Endothelial cell of umbilical vein (primary cell): ENCODE measurements at regions not wholly inside any gene's neighbourhood (a gene's known extent, or its start where the extent isn't known, plus 50 kb on each side); places are given as distances from the start of the nearest gene placed in this dataset.

Source experiments
- BruUV-seq: library from RNA; stranded (reverse); fragments of 400-500 nt; replicated peaks from 2 replicates; lab custom pipeline; 2021; lab: Mats Ljungman, UMichigan
- CTCF ChIA-PET: fragments of 300-600, 350-600 bp; sonication (Branson Sonifier 250); formaldehyde crosslinking; loops from one replicate; lab custom pipeline; 2021; ENCODE audit warnings: antibody characterized with exemption, inconsistent platforms; lab: Charles Lee
- POLR2A ChIA-PET: fragments of 300-600, 350-600 bp; sonication (Branson Sonifier 250); formaldehyde crosslinking; loops from one replicate; lab custom pipeline; 2021; ENCODE audit warnings: antibody characterized with exemption, inconsistent platforms; lab: Charles Lee
- DNase-seq: peaks from one replicate; pipeline ENCODE4 v3.0.0-alpha.2; 2011; ENCODE audit warnings: low read depth, low spot score
- FAIRE-seq: peaks from 2 replicates; lab custom pipeline; 2011; peaks lifted over from hg19 to GRCh38; lab: Jason Lieb, UNC
- H2AFZ ChIP-seq: 2 replicates; pipeline ENCODE4 v1.6.0; 2012; ENCODE audit warnings: low read depth, low read length, control low read depth, inconsistent platforms
- H3K27ac ChIP-seq: 2 replicates; pipeline ENCODE4 v1.5.1; 2011; ENCODE audit warnings: low read depth, mild to moderate bottlenecking, control low read depth, low read length, moderate library complexity; ENCODE audit not compliant: insufficient read depth
- H3K27me3 ChIP-seq, 2 experiments: 2 replicates each; pipeline versions ENCODE4 v1.6.0 to v1.6.1; 2011; ENCODE audit warnings: low read length in 2 of 2, mixed read lengths in 1 of 2; ENCODE audit not compliant: control insufficient read depth in 2 of 2, insufficient read depth in 2 of 2
- H3K36me3 ChIP-seq, 2 experiments: 2 replicates in 1 of 2; 3 replicates in 1 of 2; pipeline ENCODE4 v1.5.1; 2011; ENCODE audit warnings: low read length in 2 of 2, mild to moderate bottlenecking in 1 of 2, moderate library complexity in 1 of 2; ENCODE audit not compliant: control insufficient read depth in 2 of 2, insufficient read depth in 2 of 2; ENCODE audit errors: extremely low read depth in 1 of 2
- H3K4me1 ChIP-seq: 3 replicates; pipeline ENCODE4 v1.5.1; 2011; ENCODE audit warnings: mild to moderate bottlenecking, low read length; ENCODE audit not compliant: control insufficient read depth, insufficient read depth; ENCODE audit errors: extremely low read depth
- H3K4me2 ChIP-seq: 2 replicates; pipeline ENCODE4 v1.6.1; 2011; ENCODE audit warnings: low read length, control low read depth, mixed read lengths; ENCODE audit not compliant: insufficient read depth
- H3K4me3 ChIP-seq, 3 experiments: fragments of 200-600 bp in 1 of 3; sonication (generic), shearing (Covaris generic) in 1 of 3; replicated peaks in 1 of 3; 2 replicates each; pipeline ENCODE4 v1.5.1; 2011 to 2016; ENCODE audit warnings: control low read depth in 3 of 3, low read length in 3 of 3, mild to moderate bottlenecking in 2 of 3, inconsistent platforms in 1 of 3, low read depth in 1 of 3, moderate library complexity in 1 of 3; ENCODE audit not compliant: insufficient read depth in 1 of 3
- H3K79me2 ChIP-seq: 2 replicates; pipeline ENCODE4 v1.6.0; 2012; ENCODE audit warnings: low read length, inconsistent platforms; ENCODE audit not compliant: control insufficient read depth, insufficient read depth
- H3K9ac ChIP-seq: replicated peaks from 2 replicates; pipeline ENCODE3; 2011; ENCODE audit warnings: low read length, control low read depth; ENCODE audit not compliant: insufficient read depth; ENCODE audit errors: extremely low read depth
- H3K9me1 ChIP-seq: replicated peaks from 3 replicates; pipeline ENCODE4 v1.6.0; 2011; ENCODE audit warnings: mild to moderate bottlenecking, low read length; ENCODE audit not compliant: control insufficient read depth, insufficient read depth; ENCODE audit errors: extremely low read depth
- H3K9me3 ChIP-seq: replicated peaks from 2 replicates; pipeline ENCODE4 v1.5.1; 2012; ENCODE audit warnings: low read length, inconsistent platforms; ENCODE audit not compliant: control insufficient read depth, insufficient read depth
- H4K20me1 ChIP-seq: replicated peaks from 2 replicates; pipeline ENCODE3; 2011; ENCODE audit warnings: mild to moderate bottlenecking, low read length; ENCODE audit not compliant: control insufficient read depth, insufficient read depth; ENCODE audit errors: extremely low read depth
- EZH2 ChIP-seq: IDR thresholded peaks from 2 replicates; pipeline ENCODE4 v1.6.1; 2012; ENCODE audit warnings: borderline replicate concordance, low read depth, mild to moderate bottlenecking, moderate library complexity, low read length, inconsistent platforms; ENCODE audit not compliant: severe bottlenecking
- FOS ChIP-seq: IDR thresholded peaks from 2 replicates; pipeline ENCODE4 v1.6.1; 2011; ENCODE audit warnings: mild to moderate bottlenecking, low read length, moderate library complexity, borderline replicate concordance; ENCODE audit not compliant: insufficient read depth
- GATA2 ChIP-seq: IDR thresholded peaks from 2 replicates; pipeline ENCODE4 v1.7.0; 2011; ENCODE audit warnings: low read depth, mild to moderate bottlenecking, moderate library complexity, mixed read lengths, low read length; ENCODE audit not compliant: insufficient read length, insufficient read depth
- JUN ChIP-seq: IDR thresholded peaks from 2 replicates; pipeline ENCODE4 v1.6.1; 2011; ENCODE audit warnings: borderline replicate concordance, low read depth; ENCODE audit not compliant: insufficient read length, insufficient read depth
- MYC ChIP-seq: IDR thresholded peaks from one replicate; pipeline ENCODE4 v1.6.1; 2011; ENCODE audit warnings: mild to moderate bottlenecking, low read depth, low read length
- POLR2A ChIP-seq: IDR thresholded peaks from 2 replicates; pipeline ENCODE4 v1.6.1; 2012; ENCODE audit warnings: low read depth, mild to moderate bottlenecking, control low read depth, low read length
- POLR2AphosphoS5 ChIP-seq: IDR thresholded peaks from 2 replicates; pipeline ENCODE4 v1.6.1; 2012; ENCODE audit warnings: low read depth, mild to moderate bottlenecking, control low read depth, low read length, moderate library complexity; ENCODE audit not compliant: insufficient read depth
- dilution Hi-C: fragments of 300-500 bp; cut with MboI; formaldehyde crosslinking; loops from one replicate; pipeline ENCODE4 v1.15.0; 2019; ENCODE audit warnings: low sequenced_read_pairs; ENCODE audit not compliant: extremely low pct_ligation_motif_present
- intact Hi-C: fragments of 100-400 bp; cut with micrococcal nuclease; formaldehyde crosslinking; loops from one replicate; pipeline ENCODE4 v1.10.0; 2022
- TF ChIP-seq, protein P1 (sequence below), 2 donors: IDR thresholded peaks; 1 replicate in 1 of 2; 2 replicates in 1 of 2; pipeline ENCODE4 v1.5.1; 2011; ENCODE audit warnings: low read length in 2 of 2, mild to moderate bottlenecking in 2 of 2, moderate library complexity in 2 of 2, control low read depth in 1 of 2, inconsistent platforms in 1 of 2, low read depth in 1 of 2; ENCODE audit not compliant: insufficient read depth in 1 of 2; ENCODE audit errors: extremely low read depth in 1 of 2
- TF ChIP-seq, protein P2 (sequence below): IDR thresholded peaks from 2 replicates; pipeline ENCODE4 v1.6.1; 2011; ENCODE audit not compliant: insufficient read depth, insufficient read length

DNA sequence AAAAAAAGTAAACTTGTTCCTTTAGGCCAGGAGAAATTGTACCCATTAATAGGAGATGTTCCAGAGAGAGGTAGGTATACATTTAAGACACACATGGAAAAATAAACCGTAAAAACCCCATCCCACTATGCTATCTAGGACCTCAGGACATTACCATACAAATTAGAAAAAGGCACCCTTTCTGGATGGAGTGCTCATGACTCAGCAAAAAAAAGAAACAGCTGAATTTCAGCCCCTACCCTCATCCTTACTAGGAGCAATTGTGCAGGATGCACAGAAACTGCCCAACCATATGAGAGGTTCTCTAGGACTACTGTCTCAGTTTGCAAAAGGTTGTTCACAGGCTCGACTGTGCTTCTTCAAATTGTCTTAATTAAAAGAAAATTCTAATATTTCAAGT lies 368.2 kb downstream of the HINT1 start:
- Histone ChIP-seq H4K20me1 (no peaks in the 10 kb centered on the region), H3K27ac (no peak overlapping the region), H2AFZ (no peak overlapping the region), H3K4me3 (no peak overlapping the region), H3K9me1 (no peaks in the 10 kb centered on the region), H3K9ac (no peak overlapping the region), H3K36me3 (no peaks in the 10 kb centered on the region), H3K4me1 (no peaks in the 10 kb centered on the region), H3K79me2 (no peaks in the 10 kb centered on the region), H3K9me3 (no peaks in the 10 kb centered on the region), H3K4me2 (no peak overlapping the region), H3K27me3 (no peaks in the 10 kb centered on the region)
- POLR2A ChIA-PET = no interaction called here
- no peak for FAIRE-seq
- TF ChIP-seq EZH2 (no peak), JUN (no peak), POLR2AphosphoS5 (no peak), MYC (no peak), POLR2A (no peak), FOS (no peak), GATA2 (no peak)
- TF ChIP-seq, protein P1, sequence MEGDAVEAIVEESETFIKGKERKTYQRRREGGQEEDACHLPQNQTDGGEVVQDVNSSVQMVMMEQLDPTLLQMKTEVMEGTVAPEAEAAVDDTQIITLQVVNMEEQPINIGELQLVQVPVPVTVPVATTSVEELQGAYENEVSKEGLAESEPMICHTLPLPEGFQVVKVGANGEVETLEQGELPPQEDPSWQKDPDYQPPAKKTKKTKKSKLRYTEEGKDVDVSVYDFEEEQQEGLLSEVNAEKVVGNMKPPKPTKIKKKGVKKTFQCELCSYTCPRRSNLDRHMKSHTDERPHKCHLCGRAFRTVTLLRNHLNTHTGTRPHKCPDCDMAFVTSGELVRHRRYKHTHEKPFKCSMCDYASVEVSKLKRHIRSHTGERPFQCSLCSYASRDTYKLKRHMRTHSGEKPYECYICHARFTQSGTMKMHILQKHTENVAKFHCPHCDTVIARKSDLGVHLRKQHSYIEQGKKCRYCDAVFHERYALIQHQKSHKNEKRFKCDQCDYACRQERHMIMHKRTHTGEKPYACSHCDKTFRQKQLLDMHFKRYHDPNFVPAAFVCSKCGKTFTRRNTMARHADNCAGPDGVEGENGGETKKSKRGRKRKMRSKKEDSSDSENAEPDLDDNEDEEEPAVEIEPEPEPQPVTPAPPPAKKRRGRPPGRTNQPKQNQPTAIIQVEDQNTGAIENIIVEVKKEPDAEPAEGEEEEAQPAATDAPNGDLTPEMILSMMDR (IDR thresholded peaks at IDR 0.05; ENCODE audit: extremely low read depth in 1 of 2, insufficient read depth in 1 of 2, low read depth in 1 of 2, low read length in 2 of 2) = no peak
- TF ChIP-seq, protein P2, sequence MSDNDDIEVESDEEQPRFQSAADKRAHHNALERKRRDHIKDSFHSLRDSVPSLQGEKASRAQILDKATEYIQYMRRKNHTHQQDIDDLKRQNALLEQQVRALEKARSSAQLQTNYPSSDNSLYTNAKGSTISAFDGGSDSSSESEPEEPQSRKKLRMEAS = no peak
- DNase-seq = no peak
- CTCF ChIA-PET = no interaction called here
- intact Hi-C loops (no loop called here), dilution Hi-C loops (no loop called here)
- no TSS peak for BruUV-seq
